ENCODE measurements at regions not wholly inside any gene's neighbourhood (a gene's known extent, or its start where the extent isn't known, plus 50 kb on each side); places are given as distances from the start of the nearest gene placed in this dataset.

- DNase-seq: no peak
Observed at GRCh38 chr4:36997727-36998126, 246.8 kb upstream of the NWD2 start.

GRCh38 chr4:37000281-37000680 lies 244.3 kb upstream of the NWD2 start:
- no peak for DNase-seq

GRCh38 chr4:37001688-37002436 lies 242.7 kb upstream of the NWD2 start:
- DNase-seq: no peak

GRCh38 chr4:37002625-37003024 lies 241.9 kb upstream of the NWD2 start:
- DNase-seq: no peak

GRCh38 chr4:37008199-37008598 lies 236.3 kb upstream of the NWD2 start:
- DNase-seq: no peak

GRCh38 chr4:37014584-37014983 lies 230.0 kb upstream of the NWD2 start:
- DNase-seq: no peak

GRCh38 chr4:37015391-37015790 lies 229.2 kb upstream of the NWD2 start:
- no peak for DNase-seq

- DNase-seq: no peak
Observed at GRCh38 chr4:37023504-37023903, 221.0 kb upstream of the NWD2 start.

GRCh38 chr4:37023996-37024395 lies 220.5 kb upstream of the NWD2 start:
- no peak for DNase-seq

GRCh38 chr4:37040816-37041215 lies 203.7 kb upstream of the NWD2 start:
- DNase-seq: no peak

GRCh38 chr4:37043342-37043741 lies 201.2 kb upstream of the NWD2 start:
- DNase-seq: no peak

- DNase-seq: no peak
Observed at GRCh38 chr4:37051111-37051510, 193.4 kb upstream of the NWD2 start.

GRCh38 chr4:37051866-37052265 lies 192.7 kb upstream of the NWD2 start:
- DNase-seq: no peak

GRCh38 chr4:37054531-37055077 lies 189.9 kb upstream of the NWD2 start:
- no peak for DNase-seq

GRCh38 chr4:37058826-37059225 lies 185.7 kb upstream of the NWD2 start:
- DNase-seq: no peak

GRCh38 chr4:37066159-37066558 lies 178.4 kb upstream of the NWD2 start:
- DNase-seq: no peak

GRCh38 chr4:37068580-37068979 lies 176.0 kb upstream of the NWD2 start:
- DNase-seq: no peak

GRCh38 chr4:37070041-37070440 lies 174.5 kb upstream of the NWD2 start:
- no peak for DNase-seq

GRCh38 chr4:37071576-37071975 lies 173.0 kb upstream of the NWD2 start:
- DNase-seq: no peak

- DNase-seq: no peak
Observed at GRCh38 chr4:37073226-37073840, 171.2 kb upstream of the NWD2 start.

- DNase-seq: no peak
Observed at GRCh38 chr4:37082912-37083311, 161.6 kb upstream of the NWD2 start.

GRCh38 chr4:37095925-37096324 lies 148.6 kb upstream of the NWD2 start:
- no peak for DNase-seq

- no peak for DNase-seq
Observed at GRCh38 chr4:37101182-37101581, 143.4 kb upstream of the NWD2 start.

- no peak for DNase-seq
Observed at GRCh38 chr4:37101686-37102085, 142.9 kb upstream of the NWD2 start.

GRCh38 chr4:37109756-37110155 lies 134.8 kb upstream of the NWD2 start:
- no peak for DNase-seq
